Neural cell (in vitro differentiated cells): ENCODE measurements at regions not wholly inside any gene's neighbourhood (a gene's known extent, or its start where the extent isn't known, plus 50 kb on each side); places are given as distances from the start of the nearest gene placed in this dataset.

Experiments used
- CTCF ChIP-seq: fragments of 450-650 bp; IDR thresholded peaks from 2 replicates; pipeline ENCODE4 v1.5.1; 2014; ENCODE audit warnings: antibody characterized with exemption, mild to moderate bottlenecking, moderate library complexity; ENCODE audit not compliant: poor library complexity, severe bottlenecking
- EP300 ChIP-seq: fragments of 450-650 bp; conservative IDR thresholded peaks from 2 replicates; pipeline ENCODE4 v1.6.1; 2014; ENCODE audit warnings: antibody characterized with exemption, mild to moderate bottlenecking, moderate library complexity; ENCODE audit not compliant: poor library complexity, severe bottlenecking
- EZH2 ChIP-seq: fragments of 200-600, 300-800 bp; shearing (Covaris generic), sonication (generic); IDR thresholded peaks from 2 replicates; pipeline ENCODE4 v1.6.1; 2014; ENCODE audit warnings: antibody characterized with exemption, low read length, borderline replicate concordance, mild to moderate bottlenecking; ENCODE audit not compliant: insufficient read depth, poor library complexity, severe bottlenecking
- POLR2AphosphoS5 ChIP-seq: IDR thresholded peaks from 2 replicates; pipeline ENCODE4 v1.6.1; 2012
- RAD21 ChIP-seq: fragments of 450-650 bp; conservative IDR thresholded peaks from 2 replicates; pipeline ENCODE4 v1.6.1; 2014; ENCODE audit warnings: antibody characterized with exemption, mild to moderate bottlenecking, moderate library complexity

GRCh38 chr6:166851911-166852310 lies 104.4 kb downstream of the RNASET2 start:
- TF ChIP-seq EP300 (peak; percentile 33), CTCF (no peak), POLR2AphosphoS5 (peak; percentile 52), EZH2 (no peak), RAD21 (peak; percentile 20)
